ENCODE measurements at regions not wholly inside any gene's neighbourhood (a gene's known extent, or its start where the extent isn't known, plus 50 kb on each side); places are given as distances from the start of the nearest gene placed in this dataset.

DNA sequence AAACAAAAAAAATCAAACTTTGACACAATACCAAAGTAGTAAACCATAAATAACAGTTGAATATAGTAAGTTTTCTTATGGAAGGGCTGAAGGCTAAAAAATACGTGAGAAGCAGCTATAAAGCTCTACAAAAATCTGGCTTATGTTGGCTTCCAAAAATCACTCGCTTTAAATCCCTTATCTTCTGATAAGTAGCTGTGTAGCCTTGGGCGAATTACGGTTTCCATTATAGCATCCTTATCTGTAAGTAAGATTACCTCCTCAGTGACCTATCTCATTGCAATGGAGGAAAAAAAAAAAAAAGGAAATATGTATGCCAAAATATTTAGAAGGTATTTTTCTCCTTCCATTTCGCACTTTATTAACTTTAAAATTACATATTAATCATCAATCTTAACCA, 348.6 kb downstream of the PLOD2 start:
- FAIRE-seq (no peak), DNase-seq (ENCODE audit: low read depth, low spot score) (no peak)
- dilution Hi-C loops (cut with MboI; ENCODE audit: extremely low pct_ligation_motif_present, low sequenced_read_pairs), result no loop called here
- Histone ChIP-seq H3K9me3 (ENCODE audit: control insufficient read depth, low read depth, low read length) (no peaks in the 10 kb centered on the region), H3K27ac (ENCODE audit: control insufficient read depth, insufficient read depth, low read length) (no peak overlapping the region), H3K9ac (ENCODE audit: control insufficient read depth, extremely low read depth, insufficient read depth, low read length) (no peak overlapping the region), H3K4me3 (ENCODE audit: control insufficient read depth in 2 of 3, extremely low read depth in 1 of 3, insufficient read depth in 2 of 3, low read depth in 1 of 3, low read length in 3 of 3) (no peak overlapping the region), H3K79me2 (ENCODE audit: control insufficient read depth, insufficient read depth, low read length) (no peaks in the 10 kb centered on the region), H3K27me3 (ENCODE audit: control insufficient read depth, extremely low read depth, insufficient read depth, low read length) (no peaks in the 10 kb centered on the region), H3K4me2 (ENCODE audit: control insufficient read depth, extremely low read depth, insufficient read depth, low read depth, low read length) (no peak overlapping the region), H3K9me1 (ENCODE audit: control insufficient read depth, extremely low read depth, insufficient read depth, low read length) (no peaks in the 10 kb centered on the region), H4K20me1 (ENCODE audit: control insufficient read depth, extremely low read depth, insufficient read depth, low read length) (no peaks in the 10 kb centered on the region), H3K4me1 (ENCODE audit: control insufficient read depth, extremely low read depth, insufficient read depth, low read length) (no peaks in the 10 kb centered on the region), H3K36me3 (ENCODE audit: control insufficient read depth in 2 of 2, extremely low read depth in 1 of 2, insufficient read depth in 2 of 2, low read length in 2 of 2) (no peaks in the 10 kb centered on the region), H2AFZ (ENCODE audit: control insufficient read depth, low read length) (no peak overlapping the region)
- TF ChIP-seq, protein P1, sequence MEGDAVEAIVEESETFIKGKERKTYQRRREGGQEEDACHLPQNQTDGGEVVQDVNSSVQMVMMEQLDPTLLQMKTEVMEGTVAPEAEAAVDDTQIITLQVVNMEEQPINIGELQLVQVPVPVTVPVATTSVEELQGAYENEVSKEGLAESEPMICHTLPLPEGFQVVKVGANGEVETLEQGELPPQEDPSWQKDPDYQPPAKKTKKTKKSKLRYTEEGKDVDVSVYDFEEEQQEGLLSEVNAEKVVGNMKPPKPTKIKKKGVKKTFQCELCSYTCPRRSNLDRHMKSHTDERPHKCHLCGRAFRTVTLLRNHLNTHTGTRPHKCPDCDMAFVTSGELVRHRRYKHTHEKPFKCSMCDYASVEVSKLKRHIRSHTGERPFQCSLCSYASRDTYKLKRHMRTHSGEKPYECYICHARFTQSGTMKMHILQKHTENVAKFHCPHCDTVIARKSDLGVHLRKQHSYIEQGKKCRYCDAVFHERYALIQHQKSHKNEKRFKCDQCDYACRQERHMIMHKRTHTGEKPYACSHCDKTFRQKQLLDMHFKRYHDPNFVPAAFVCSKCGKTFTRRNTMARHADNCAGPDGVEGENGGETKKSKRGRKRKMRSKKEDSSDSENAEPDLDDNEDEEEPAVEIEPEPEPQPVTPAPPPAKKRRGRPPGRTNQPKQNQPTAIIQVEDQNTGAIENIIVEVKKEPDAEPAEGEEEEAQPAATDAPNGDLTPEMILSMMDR (optimal IDR thresholded peaks at IDR 0.05 in 1 of 3, IDR thresholded peaks at IDR 0.05 in 1 of 3, conservative IDR thresholded peaks at IDR 0.05 in 1 of 3; ENCODE audit: extremely low read depth in 1 of 3, insufficient read depth in 2 of 3, low read length in 3 of 3), result no peak
- no peak for TF ChIP-seq EZH2 (IDR thresholded peaks at IDR 0.05; ENCODE audit: low read length)

DNA sequence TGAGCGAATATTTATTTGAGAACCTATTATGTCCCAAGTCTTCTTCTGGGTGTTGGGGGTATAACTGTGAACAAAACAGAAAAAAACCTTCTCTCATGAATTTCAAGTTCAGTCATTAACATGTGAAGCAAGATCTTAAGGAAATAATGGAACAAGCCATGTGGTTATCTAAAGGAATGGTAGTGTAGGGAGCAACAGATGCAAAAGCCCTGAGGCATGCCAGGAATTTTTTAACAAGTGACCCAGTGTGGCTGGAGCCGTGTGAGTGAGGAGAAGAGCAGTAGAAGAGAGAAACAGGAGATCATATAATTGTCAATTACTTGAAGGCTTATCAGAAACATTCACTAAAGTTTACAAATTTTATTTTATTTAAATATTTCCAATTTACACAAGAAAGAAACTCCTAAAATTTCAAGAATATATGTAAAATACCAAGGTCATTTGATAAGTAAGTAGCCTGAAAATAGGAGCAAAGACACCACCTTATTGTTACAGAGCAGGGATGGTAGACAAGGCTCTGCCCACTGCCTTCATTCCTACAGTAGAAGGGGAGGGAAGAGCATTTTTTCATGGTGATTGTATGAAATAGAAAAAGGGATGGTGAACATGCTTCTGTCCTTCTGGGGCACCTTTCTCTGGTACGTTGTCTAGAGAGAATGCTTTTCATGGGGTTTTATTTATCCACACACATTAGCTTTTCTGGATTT, 345.1 kb downstream of the PLOD2 start:
- Histone ChIP-seq H3K27ac (ENCODE audit: control insufficient read depth, insufficient read depth, low read length) (no peak overlapping the region), H3K36me3 (ENCODE audit: control insufficient read depth in 2 of 2, extremely low read depth in 1 of 2, insufficient read depth in 2 of 2, low read length in 2 of 2) (no peaks in the 10 kb centered on the region), H3K9me3 (ENCODE audit: control insufficient read depth, low read depth, low read length) (no peaks in the 10 kb centered on the region), H3K9me1 (ENCODE audit: control insufficient read depth, extremely low read depth, insufficient read depth, low read length) (no peaks in the 10 kb centered on the region), H3K27me3 (ENCODE audit: control insufficient read depth, extremely low read depth, insufficient read depth, low read length) (no peaks in the 10 kb centered on the region), H2AFZ (ENCODE audit: control insufficient read depth, low read length) (no peak overlapping the region), H3K4me3 (ENCODE audit: control insufficient read depth in 2 of 3, extremely low read depth in 1 of 3, insufficient read depth in 2 of 3, low read depth in 1 of 3, low read length in 3 of 3) (no peak overlapping the region), H4K20me1 (ENCODE audit: control insufficient read depth, extremely low read depth, insufficient read depth, low read length) (no peaks in the 10 kb centered on the region), H3K4me2 (ENCODE audit: control insufficient read depth, extremely low read depth, insufficient read depth, low read depth, low read length) (no peak overlapping the region), H3K79me2 (ENCODE audit: control insufficient read depth, insufficient read depth, low read length) (no peaks in the 10 kb centered on the region), H3K9ac (ENCODE audit: control insufficient read depth, extremely low read depth, insufficient read depth, low read length) (no peak overlapping the region), H3K4me1 (ENCODE audit: control insufficient read depth, extremely low read depth, insufficient read depth, low read length) (no peaks in the 10 kb centered on the region)
- dilution Hi-C loops (cut with MboI; ENCODE audit: extremely low pct_ligation_motif_present, low sequenced_read_pairs), result no loop called here
- TF ChIP-seq, protein P1 (optimal IDR thresholded peaks at IDR 0.05 in 1 of 3, IDR thresholded peaks at IDR 0.05 in 1 of 3, conservative IDR thresholded peaks at IDR 0.05 in 1 of 3; ENCODE audit: extremely low read depth in 1 of 3, insufficient read depth in 2 of 3, low read length in 3 of 3), result no peak
- TF ChIP-seq EZH2 (IDR thresholded peaks at IDR 0.05; ENCODE audit: low read length), result no peak
- DNase-seq (ENCODE audit: low read depth, low spot score), result no peak
- FAIRE-seq, result no peak
